GM19397 (cell line): ENCODE measurements at regions not wholly inside any gene's neighbourhood (a gene's known extent, or its start where the extent isn't known, plus 50 kb on each side); places are given as distances from the start of the nearest gene placed in this dataset.

Experiments
- ATAC-seq: cut with Tn5 transposase; IDR thresholded peaks from one replicate; pipeline ENCODE4 v1.9.1; 2021; ENCODE audit warnings: mild to moderate bottlenecking, moderate library complexity; ENCODE audit not compliant: unreplicated experiment

GRCh38 chr15:93146601-93147000 is 57.6 kb upstream of the RGMA start:
- no peak for ATAC-seq

DNA sequence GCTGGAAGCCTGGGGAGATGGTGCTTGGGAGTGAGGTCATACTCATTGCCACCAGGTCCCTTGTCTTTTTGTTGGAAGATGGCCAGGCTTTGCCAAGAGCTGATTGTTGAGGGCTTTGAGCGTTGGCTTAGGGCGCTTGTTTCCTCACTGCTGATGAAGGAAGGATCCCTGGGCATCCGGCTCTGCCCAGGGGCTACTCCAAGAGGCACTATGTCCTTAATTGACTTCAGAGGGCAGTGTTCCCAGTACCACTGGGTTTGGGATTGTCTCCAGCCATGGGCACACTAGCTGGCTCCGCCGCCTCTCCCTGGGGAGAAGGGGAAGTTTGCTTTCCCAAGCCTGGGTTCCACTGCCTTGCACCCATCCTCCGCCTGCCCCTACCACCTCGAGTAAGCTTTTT is 57.2 kb upstream of the RGMA start:
- no peak for ATAC-seq

DNA sequence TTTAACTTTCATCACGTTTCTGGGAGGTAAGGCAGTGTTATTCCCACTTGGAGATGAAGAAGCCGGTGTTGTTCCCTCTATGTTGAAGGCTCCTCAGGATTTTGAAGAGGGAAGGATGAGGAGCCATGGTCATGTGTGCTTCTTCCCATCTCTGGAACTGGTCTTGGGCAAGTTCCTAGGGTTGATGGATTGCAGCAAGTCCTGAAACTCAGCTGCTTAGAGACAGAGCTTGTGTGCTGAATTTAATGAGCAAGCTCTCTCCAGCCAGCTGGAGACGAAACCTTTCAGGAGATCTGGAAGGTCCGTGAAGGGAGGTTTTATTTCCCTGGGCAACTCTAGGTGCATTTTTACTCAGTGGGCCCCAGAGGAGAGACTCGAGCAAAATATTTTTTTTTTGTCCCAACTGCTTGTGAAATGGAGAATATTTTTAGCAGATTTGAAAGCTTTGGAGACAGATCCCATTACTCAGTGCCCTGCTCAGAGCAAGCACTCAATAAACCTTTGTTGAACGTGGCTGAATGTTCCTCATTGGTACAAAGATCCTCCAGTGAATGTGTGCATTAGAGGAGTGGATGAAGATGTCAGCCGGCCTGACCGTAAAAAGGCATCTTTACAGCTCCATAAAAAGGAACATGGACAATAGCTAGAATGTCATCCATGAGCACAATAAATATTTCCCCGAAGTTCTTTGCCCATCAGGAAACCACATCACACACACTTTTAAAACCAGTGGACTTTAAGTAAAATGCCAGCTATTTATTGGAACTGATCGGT is 55.6 kb upstream of the RGMA start:
- no peak for ATAC-seq

- ATAC-seq, result no peak
These were observed 54.2 kb upstream of the RGMA start for GRCh38 chr15:93143186-93143585.

- peak; percentile 74 for ATAC-seq
These were observed 52.4 kb upstream of the RGMA start for GRCh38 chr15:93141371-93141794.

DNA sequence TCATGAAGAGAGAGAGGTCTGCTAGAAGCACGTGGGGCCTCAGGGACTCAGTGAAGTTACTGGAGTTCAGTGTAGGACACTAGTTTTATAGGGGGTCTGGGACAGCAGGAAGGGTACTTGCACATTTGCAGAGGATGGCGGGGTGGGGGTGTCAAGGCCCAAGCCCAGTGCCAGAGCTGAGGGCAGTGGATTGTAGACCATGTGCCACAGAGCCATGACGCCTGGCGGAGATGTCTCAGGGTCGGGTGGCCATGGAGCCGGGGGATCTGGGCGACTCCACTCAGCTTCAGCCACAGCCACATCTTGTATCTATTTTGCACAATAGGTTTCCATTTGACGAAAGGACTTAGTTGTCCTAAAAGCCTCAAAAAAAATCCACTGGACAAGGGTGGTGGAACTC is 50.4 kb upstream of the RGMA start:
- ATAC-seq, result no peak

DNA sequence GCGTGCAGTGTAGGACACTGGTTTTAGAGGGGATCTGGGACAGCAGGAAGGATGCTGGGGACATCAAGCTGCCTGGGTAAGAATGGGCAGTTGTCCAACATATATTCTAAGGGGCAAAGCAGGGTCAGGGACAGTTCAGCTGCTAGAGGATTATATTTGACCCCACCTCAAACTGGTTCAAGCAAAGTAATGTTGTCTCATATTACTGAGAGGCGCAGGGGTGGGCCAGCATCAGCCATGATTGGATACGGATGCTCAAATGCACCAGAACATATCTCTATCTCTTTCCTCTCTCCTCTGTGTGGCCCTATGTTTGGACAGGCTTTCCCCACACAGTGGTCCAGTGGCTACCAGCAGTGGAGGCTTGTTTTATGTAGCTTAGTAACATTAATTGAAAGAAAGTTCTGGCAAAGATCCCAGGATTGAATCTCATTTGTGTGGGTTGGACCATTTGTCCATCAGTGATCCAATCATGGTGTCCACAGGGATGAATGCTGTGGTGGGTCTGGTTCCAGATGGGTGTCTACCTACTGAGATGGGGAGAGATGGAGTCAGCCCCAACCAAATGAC is 49.8 kb upstream of the RGMA start:
- ATAC-seq, result no peak
